Activated CD8-positive, alpha-beta memory T cell treated with anti-CD3 and anti-CD28 coated beads for 48 hours (primary cell): ENCODE measurements at regions not wholly inside any gene's neighbourhood (a gene's known extent, or its start where the extent isn't known, plus 50 kb on each side); places are given as distances from the start of the nearest gene placed in this dataset.
"Not testable (repeated sequence)": the region's sequence is repeated elsewhere in the genome, so short reads cannot be mapped to it uniquely, and the experiment has no call there.

ENCODE experiments used
- DNase-seq, 3 experiments: peaks; one replicate each; pipeline ENCODE4 v3.0.0-alpha.2; 2020; ENCODE audit warnings: low read depth in 2 of 3, low spot score in 2 of 3

- DNase-seq: no peak
Measured at GRCh38 chr1:173300061-173301044, 93.2 kb upstream of the TNFSF4 start.

- no peak for DNase-seq
Measured at GRCh38 chr1:173301507-173301906, 94.4 kb upstream of the TNFSF4 start.

GRCh38 chr1:173302366-173302765 lies 95.2 kb upstream of the TNFSF4 start:
- DNase-seq: no peak

- DNase-seq: no peak
Measured at GRCh38 chr1:173302890-173303829, 96.0 kb upstream of the TNFSF4 start.

GRCh38 chr1:173303984-173304383 lies 96.9 kb upstream of the TNFSF4 start:
- no peak for DNase-seq

GRCh38 chr1:173304529-173305227 lies 97.5 kb upstream of the TNFSF4 start:
- no peak for DNase-seq

GRCh38 chr1:173307845-173308244 lies 100.7 kb upstream of the TNFSF4 start:
- DNase-seq: no peak

- no peak for DNase-seq
Measured at GRCh38 chr1:173314656-173315055, 107.5 kb upstream of the TNFSF4 start.

GRCh38 chr1:173315296-173315695 lies 108.2 kb upstream of the TNFSF4 start:
- no peak for DNase-seq

- DNase-seq: no peak
Measured at GRCh38 chr1:173318788-173319187, 111.7 kb upstream of the TNFSF4 start.

- DNase-seq: not testable (repeated sequence)
Measured at GRCh38 chr1:173324352-173324751, 117.2 kb upstream of the TNFSF4 start.

GRCh38 chr1:173327987-173328386 lies 120.9 kb upstream of the TNFSF4 start:
- not testable (repeated sequence) for DNase-seq

- no peak for DNase-seq
Measured at GRCh38 chr1:173328961-173329360, 121.8 kb upstream of the TNFSF4 start.

GRCh38 chr1:173329726-173330125 lies 122.6 kb upstream of the TNFSF4 start:
- DNase-seq: no peak

- DNase-seq: no peak
Measured at GRCh38 chr1:173330149-173330951, 123.2 kb upstream of the TNFSF4 start.

- not testable (repeated sequence) for DNase-seq
Measured at GRCh38 chr1:173330952-173331548, 123.9 kb upstream of the TNFSF4 start.

- DNase-seq: no peak
Measured at GRCh38 chr1:173332026-173332425, 124.9 kb upstream of the TNFSF4 start.

GRCh38 chr1:173333581-173333980 lies 126.5 kb upstream of the TNFSF4 start:
- DNase-seq: no peak

GRCh38 chr1:173337126-173337525 lies 130.0 kb upstream of the TNFSF4 start:
- no peak for DNase-seq

- DNase-seq: no peak
Measured at GRCh38 chr1:173341307-173341706, 134.2 kb upstream of the TNFSF4 start.
